H4 (cell line): ENCODE measurements at regions not wholly inside any gene's neighbourhood (a gene's known extent, or its start where the extent isn't known, plus 50 kb on each side); places are given as distances from the start of the nearest gene placed in this dataset.
A peak's percentile ranks its signal among the peaks of the same experiment; 100 is the strongest.
"Not testable (repeated sequence)": the region's sequence is repeated elsewhere in the genome, so short reads cannot be mapped to it uniquely, and the experiment has no call there.

Source experiments
- DNase-seq: peaks from one replicate; pipeline ENCODE4 v3.0.0-alpha.2; 2015; ENCODE audit warnings: low spot score

DNA sequence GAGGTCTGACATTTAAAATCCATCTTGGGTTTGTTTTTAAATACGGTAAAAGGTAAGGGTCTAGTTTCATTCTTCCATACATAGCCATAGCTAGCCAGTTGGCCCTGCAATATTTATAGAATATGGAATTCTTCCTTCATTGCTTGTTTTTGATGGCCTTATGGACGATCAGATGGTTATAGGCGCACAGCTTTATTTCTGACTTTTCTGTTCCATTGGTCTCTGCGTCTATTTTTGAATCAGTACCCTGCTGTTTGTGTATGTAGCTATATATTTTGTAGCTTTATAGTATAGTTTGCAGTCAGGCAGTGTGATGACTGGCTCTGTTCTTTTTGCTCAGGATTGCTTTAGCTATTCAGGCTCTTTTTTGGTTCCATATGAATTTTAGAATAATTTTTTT lies 366.8 kb upstream of the MIS18BP1 start:
- no peak for DNase-seq

DNA sequence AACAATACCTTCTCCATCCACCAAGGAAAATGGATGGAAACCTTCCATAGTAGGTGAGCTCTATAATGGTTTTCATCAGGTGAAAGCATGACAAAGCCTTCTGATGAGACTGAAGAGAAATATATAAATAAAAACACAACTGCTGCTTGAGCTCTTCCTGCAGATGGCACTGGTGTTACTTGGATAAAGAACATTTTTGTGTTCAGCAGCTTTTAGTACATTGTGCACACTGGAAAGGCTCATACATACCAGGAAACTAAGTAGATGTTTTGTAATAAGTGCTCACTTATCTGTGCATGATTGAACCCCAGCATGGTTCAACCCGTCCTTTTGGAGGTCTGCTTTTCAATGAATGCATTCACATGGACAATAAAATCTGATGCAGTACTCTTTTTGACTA lies 357.3 kb upstream of the MIS18BP1 start:
- peak; percentile 3 for DNase-seq

DNA sequence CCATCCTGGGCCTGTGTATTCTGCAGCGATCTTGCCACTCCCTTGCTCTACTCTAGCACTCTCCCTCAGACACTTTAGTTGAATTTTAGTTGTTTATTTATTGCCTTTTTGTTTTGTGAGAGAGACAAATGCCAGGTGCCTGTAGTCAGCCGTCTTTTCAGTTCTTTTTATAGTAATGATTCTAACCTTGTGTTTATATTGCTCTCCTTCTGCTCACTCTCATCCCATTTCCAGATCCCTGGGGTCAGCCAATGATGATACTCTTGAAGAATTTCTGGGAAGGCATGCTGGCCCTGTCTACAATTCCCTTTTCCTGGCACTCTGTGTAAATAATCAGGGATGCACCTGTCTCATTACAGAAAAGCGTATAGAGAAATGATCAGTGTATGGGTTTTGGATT lies 334.1 kb upstream of the MIS18BP1 start:
- DNase-seq: no peak

DNA sequence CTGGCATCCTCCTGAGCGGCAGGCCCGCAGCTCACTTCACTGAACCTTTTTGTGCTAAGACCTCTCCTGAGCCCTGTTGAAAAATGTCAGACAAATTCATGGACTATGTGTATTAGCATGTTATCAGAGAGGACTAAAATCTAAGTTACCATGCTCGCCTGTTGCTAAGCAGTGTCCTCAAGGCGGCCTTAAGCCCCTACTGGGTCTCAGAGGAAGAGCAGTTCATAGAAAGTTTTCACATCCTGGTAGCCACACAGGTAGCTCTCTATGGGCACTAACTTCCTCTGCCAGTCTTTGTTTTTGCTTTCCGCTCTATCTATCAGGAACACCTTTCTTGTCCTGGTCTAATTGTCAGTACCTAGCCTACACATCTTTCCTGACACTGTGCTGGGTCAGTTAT lies 306.6 kb upstream of the MIS18BP1 start:
- DNase-seq: no peak

DNA sequence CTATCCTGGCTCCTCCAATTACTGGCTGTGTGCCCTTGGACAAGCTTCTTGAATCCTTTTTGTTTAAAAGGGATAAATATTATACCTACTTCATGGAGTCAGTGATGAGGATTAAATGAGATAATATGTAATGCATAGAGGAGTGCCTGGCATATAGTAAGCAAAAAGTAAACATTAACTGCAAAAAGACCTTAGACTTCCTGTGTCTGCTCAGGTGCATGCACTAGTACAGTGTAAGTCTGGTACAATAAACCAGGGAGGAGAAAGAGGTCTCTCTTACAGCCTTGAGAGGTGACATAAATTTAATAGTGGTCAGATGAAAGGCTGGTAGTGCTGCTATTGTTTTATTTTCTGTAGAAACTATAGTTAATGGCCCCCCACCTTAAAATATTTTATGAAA lies 305.2 kb upstream of the MIS18BP1 start:
- DNase-seq: no peak

DNA sequence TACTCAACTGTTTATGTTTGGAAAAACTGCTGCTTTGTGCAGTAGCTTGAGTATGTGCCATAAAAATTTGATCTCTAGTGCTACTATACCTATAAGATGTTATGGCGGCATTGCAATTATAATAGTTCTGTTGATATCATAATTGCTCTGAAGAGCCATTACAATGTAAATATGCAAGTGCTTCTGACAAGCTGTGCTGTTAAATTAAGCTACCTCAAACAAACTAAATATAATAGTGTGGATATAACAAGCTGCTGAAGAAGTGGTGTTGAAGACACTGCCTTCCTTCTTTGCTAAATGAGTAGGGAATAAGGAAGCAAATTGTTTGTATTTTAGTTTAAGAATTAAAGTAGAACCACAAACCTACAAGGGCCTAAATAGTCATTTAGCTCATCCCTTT lies 301.0 kb upstream of the MIS18BP1 start:
- DNase-seq: no peak

DNA sequence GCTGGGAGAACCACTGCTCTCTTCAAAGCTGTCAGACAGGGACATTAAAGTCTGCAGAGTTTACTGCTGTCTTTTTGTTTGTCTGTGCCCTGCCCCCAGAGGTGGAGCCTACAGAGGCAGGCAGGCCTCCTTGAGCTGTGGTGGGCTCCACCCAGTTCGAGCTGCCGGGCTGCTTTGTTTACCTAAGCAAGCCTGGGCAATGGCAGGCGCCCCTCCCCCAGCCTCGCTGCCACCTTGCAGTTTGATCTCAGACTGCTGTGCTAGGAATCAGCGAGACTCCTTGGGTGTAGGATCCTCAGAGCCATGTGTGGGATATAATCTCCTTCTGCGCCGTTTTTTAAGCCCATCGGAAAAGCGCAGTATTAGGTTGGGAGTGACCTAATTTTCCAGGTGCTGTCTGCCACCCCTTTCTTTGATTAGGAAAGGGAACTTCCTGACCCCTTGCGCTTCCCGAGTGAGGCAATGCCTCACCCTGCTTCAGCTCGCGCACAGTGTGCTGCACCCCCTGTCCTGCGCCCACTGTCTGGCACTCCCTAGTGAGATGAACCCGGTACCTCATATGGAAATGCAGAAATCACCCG lies 298.3 kb upstream of the MIS18BP1 start:
- DNase-seq: not testable (repeated sequence)

DNA sequence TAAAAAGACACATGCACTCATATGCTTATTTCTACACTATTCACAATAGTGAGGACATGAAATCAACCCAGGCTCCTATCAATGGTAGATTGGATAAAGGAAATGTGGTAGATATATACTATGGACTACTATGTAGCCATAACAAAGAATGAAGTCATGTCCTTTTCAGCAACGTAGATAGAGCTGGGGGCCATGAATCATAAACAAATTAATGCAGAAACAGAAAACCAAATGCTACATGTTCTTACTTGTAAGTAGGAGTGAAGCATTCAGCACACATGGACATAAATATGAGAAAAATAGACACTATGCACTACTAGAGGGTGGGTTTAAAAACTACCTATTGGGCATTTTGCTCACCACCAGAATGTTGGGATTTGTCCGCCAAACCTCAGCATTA lies 278.0 kb upstream of the MIS18BP1 start:
- no peak for DNase-seq

DNA sequence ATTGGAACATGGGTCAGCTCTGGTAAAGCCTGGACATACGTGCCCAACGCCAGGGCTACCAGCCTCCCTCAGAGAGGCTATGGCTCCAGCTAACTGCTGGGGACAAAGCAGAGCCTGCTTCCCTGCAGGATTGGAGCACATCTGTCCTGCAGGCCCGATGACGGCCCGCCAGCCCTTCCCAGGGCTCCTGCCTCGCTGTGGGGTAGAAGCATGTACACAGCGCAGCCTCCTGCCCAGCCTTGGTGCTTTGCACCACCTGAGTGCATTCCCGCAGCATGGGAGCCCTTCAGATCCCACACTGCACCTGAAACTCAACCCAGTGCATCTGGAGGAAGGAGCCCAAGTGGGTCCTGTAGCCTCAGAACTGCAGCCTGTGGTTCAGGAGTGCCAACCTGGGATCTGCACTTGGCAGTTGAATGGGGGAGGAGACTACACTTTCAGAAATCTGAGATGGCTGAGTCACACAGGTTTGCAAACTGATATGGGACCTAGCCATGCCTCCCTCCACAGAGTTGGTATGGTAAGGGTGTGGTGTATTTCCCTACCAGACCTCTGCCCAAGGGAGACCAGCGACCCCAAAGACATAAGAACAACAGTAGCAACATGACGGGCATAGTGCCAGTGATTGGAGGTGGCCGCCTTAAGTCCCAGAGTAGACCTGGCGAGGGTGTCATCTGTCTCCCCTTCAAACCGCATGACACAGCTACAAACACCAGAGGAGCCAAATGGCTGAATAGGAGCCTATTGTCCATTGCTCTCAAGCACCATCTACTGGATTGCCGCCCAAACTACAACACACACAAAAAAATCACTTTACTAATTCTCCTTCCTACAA lies 273.9 kb upstream of the MIS18BP1 start:
- peak; percentile 58 for DNase-seq

DNA sequence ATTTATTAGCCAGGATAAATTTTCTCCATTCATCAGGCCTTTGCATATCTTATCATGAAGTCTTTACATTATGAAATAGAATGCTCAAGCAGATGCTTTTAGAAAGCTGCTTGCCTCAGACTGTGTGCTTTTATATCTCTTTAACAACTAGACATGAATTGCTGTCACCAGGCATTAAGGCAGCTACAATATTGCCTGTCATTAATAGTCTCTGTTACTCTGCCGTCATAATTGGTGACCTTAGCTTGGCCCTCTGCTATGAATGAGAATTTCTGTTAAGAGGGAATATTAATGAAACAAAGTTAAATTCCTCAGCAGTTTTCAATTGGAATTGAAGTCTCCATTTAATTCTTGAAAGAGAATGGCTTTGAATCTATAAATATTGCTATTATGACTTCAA lies 266.8 kb upstream of the MIS18BP1 start:
- DNase-seq: no peak

DNA sequence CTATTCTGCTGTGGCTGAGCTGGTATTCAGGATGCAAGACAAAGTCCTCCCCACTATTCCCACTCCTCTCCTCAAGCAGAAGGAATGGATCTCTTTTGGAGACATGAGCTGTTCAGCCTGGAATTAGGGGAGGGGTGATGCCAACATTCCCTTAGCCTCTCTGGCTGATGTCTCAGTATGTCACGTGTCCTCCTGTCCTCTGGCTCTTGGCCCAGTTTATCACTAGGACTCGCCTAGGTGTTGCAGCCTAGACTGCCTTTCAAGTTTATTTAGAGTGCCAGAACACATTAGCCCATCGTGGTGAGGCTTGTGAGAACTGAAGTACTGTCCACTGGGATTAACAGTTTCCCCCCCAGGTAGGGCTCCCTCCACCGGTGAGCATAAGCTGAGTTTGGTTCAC lies 239.9 kb upstream of the MIS18BP1 start:
- no peak for DNase-seq

DNA sequence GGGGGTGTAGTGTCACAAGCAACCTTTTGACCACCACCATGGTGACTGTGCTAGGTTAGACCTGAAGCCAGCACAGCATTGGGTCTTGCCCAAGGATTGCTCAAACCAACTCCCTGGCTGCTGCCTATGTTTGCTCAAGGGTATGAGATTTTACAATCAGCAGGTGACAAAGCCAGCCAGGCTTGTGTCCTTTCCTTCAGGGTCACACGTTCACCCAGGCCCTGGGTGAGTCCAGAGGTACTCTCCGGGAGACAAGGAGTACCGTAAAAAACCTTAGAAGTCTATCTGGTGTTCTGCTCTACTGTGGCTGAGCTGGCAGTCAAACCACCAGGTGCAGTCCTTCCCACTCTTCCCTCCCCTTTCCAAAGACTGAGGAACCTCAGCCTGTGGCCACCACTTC lies 238.9 kb upstream of the MIS18BP1 start:
- no peak for DNase-seq

DNA sequence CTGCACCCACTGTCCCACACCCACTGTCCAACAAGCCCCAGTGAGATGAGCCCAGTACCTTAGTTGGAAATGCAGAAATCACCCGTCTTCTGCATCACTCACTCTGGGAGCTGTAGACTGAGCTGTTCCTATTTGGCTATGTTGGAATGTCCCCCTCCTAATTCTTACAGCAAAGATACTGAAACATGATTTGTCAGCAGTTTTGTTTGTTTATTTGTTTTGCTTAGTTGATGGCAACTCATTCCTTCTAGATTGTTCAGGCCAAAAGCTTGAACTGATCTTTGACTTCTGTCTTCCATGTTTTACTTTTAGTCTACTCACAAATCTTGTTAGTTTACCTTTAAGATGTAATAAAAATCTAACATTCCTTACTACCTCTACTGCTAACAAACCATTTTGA lies 233.6 kb upstream of the MIS18BP1 start:
- DNase-seq: no peak

DNA sequence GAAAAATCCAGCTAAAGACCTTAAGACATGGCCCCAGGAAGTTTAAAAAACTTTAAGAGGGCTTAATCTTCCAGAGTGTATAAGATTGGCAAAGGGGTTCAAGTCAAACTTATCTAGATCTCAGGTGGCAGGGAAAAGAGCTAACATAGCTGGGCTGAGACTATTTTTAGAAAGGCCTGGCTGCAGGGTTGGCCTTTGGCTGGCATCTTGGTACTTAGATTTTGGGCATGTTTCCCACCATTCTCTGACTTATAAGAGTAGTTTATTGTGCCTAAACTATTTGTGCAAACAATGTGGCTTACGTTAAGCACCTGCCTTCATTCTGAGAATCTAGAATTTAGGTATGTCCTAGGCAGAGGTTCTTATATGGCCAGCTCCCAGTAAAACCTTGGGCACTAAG lies 214.0 kb upstream of the MIS18BP1 start:
- no peak for DNase-seq

DNA sequence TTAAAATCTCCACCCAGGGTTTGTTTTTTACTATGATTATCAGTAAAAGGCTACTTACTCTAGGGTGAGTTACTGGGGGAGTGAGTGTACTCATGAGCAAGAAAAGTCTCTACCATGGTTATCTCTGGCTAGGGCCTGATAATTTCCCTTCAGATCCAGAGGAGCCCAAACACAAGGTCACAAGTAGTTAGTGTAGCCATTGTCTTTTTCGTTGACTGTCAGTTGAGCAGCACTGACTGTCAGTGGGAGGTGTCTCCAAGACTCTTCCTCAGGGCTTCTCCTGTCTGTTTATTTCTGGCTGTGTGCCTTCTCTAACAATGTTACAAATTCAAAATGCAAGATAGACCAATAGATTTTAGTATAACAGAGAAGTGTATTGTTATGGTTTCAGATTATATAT lies 181.2 kb upstream of the MIS18BP1 start:
- DNase-seq: no peak

DNA sequence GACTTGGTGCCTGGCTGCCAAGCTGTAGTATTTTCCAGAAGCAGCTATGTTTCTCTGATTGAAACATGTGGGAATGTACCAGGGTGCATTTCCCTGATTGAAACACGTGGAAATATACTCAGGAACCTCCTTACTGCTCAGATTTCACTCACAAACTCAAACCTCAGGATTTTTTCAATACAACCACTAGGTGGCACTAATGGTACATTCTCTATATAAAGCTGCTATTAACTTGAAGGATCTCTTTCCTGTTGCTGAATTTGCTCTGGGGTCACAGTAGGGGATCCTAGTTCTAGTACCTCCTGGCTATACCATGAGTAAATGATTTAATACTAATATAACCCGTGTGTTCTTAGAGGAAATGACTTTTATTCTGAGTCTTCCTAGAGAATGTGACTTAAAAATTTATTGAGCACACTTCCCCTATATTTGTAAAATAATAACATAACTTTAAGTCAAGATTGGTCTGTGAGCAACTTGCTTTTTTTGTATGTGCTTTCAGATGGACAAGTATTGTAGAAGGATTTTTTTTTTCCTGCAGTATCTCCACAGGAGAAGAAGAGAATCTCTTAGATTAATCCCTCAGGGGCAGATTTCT lies 173.8 kb upstream of the MIS18BP1 start:
- DNase-seq: peak; percentile 61

DNA sequence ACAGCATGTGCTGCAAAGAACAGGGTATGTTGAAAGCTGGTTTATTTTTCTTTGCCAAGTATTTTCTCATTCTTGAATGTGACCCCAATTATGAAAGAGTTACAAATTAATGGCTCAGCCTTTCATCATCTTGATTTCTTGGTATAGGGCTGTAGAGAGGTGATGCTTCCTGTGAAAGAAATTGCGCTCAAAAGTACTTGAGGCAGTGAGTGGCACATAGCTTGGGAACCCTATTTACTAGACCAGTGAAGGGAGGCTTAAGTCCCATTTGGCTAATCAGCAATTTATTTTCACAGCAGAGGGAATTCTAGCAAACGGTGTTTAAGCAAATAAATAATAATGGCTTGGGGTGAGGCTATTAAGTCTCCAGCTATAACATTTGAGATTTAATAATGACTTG lies 153.9 kb upstream of the MIS18BP1 start:
- no peak for DNase-seq

DNA sequence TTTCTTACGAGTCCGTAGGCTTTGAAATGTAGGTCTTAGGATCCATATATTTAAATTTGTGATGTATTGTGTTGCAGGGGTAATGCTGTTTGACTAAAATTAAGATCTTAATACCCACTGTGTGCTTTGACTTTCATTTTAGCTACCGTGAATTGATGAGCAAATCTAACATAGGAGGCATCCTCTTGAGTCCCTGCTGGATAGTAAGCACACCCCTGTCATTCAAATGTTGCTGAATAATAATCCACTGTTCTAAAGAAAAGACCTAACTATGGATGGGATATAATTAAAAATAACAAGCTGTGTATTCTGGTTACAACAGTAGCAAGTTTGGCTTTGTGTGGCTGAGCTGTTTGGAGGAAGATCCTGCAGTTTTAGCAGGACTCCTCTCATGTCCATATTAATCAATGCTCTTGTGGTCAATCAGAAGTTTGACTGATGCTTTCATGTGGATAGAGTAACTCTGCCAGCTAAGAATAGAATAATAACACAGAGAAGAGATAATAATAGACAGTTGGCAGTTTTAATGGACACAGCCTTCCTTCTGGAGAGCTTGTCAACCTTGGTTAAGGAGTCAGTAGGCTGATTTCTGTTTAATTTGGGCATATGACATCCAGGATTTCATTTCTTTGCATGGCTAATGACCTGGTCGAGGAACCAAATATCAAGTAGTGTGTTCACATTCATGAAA lies 148.1 kb upstream of the MIS18BP1 start:
- no peak for DNase-seq

DNA sequence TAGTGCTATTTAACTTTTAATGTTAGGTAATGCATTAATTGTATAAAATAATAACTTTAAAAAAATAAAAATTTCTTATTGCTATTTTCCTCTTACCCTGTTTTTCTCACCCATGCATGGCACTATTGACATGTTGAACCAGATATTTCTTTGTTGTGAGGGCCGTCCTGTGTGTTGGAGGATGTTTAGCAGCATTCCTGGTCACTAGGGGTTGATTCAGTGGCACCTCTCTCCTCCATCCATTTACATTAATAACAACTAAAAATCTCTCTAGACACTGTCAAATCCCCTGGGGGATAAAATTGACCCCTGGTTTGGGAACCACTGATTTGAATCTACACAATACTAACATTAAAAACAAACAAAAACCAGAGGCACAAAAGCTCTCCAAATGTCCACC lies 147.5 kb upstream of the MIS18BP1 start:
- no peak for DNase-seq

DNA sequence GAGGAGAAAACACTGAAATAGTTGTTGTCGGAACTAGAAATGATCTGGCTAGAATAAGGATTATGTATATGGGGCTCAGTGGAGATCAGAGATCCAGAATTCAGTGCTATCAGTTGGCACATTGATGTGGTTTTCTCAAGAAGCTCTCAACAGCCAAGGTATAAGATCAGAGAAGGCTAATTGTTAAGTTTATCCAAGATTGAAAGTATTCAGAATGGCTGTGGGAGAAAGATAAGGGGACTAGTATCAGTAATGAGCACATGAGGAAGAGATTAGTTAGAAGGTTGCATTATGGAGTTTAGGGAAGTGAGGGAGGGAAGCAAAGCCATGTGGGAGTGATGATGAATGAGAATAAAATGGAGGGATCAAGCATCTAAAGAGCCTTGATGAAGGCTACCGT lies 128.1 kb upstream of the MIS18BP1 start:
- DNase-seq: no peak

DNA sequence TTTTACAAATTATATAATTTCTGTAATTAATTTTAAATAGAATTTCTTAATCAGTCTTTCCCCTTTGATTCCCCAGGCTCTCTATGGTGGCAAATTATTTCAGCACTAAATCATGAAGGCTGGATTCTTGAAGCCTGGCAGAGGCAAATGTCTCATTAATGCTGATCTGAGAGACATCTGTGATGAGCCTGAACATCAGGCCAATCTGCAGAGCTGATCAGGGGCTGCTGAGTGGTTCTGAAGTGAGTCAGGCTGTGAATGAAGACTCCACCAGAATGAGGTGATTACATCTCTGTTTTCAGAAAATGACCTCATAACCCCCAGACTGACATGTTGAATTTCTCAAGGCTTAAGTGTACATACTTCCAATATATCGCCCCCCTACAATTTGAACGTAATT lies 124.2 kb upstream of the MIS18BP1 start:
- DNase-seq: no peak

DNA sequence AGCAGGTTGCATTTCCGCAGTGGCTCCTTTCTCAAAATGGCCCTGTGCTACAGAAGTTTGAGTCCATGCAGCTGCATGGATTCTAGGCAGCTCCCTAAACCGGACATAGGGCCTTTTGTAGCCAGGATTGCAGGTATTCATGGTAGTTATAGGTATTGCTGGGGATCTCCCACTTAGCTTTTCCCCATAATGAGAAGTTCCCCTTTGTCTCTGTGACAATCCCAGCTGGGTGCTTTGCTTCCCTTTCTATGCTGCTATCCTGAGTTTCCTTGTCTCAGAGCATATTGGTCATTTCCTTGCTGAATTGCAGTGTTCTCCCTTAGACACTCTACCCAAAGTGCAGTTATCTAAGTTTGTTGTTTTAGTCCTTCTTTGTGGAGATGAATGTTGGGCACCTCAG lies 120.9 kb upstream of the MIS18BP1 start:
- DNase-seq: no peak
